Activated T-cell treated with anti-CD3 and anti-CD28 coated beads, Interleukin-2, amount 50 U/mL, for 48 hours (primary cell): ENCODE measurements at regions not wholly inside any gene's neighbourhood (a gene's known extent, or its start where the extent isn't known, plus 50 kb on each side); places are given as distances from the start of the nearest gene placed in this dataset.
"Not testable (repeated sequence)": the region's sequence is repeated elsewhere in the genome, so short reads cannot be mapped to it uniquely, and the experiment has no call there.

Experiments used
- DNase-seq, 2 experiments: peaks; one replicate each; pipeline ENCODE4 v3.0.0-alpha.2; 2020

- no peak for DNase-seq
These were observed 440.0 kb upstream of the WWC1 start for GRCh38 chr5:167851416-167851815.

DNA sequence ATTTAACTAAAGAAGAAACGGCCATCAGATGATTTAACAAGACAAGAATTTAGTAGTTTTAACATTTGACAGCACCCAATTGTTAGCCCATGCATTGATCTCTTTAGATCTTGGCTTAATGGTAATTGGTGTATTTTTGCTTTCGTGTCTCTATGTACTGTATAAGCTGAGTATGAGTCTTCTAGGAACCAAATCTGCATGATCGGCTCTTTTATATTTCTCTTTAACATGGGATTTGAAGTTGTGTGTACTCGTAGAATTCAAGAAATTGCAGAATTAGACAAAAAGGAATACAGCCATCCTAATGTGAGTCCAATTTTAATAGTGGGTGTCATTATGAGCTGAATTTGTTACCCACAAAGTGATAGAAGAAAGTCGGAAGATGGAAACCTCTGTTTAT, 438.9 kb upstream of the WWC1 start:
- DNase-seq, result no peak

DNA sequence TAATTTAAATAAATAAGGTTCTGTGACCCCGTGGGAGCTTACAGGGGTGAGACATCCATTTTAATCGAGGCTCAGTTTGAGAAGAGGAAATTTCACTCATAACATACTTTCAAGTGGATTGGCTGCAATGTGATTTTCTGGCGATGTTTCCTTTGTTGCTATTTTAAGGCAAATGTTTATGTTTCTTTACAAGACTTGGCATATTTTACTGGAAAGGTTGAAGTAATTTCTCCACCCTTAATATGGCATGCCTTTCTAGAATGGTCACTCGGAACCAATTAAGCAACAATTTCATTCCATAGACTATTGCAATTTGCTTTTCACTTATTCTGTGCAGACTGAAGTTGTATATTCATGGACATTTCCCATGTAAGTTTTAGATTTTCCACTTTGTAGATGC, 438.0 kb upstream of the WWC1 start:
- DNase-seq, result no peak

- DNase-seq, result no peak
These were observed 435.6 kb upstream of the WWC1 start for GRCh38 chr5:167855818-167856217.

- no peak for DNase-seq
These were observed 434.1 kb upstream of the WWC1 start for GRCh38 chr5:167857321-167857720.

DNA sequence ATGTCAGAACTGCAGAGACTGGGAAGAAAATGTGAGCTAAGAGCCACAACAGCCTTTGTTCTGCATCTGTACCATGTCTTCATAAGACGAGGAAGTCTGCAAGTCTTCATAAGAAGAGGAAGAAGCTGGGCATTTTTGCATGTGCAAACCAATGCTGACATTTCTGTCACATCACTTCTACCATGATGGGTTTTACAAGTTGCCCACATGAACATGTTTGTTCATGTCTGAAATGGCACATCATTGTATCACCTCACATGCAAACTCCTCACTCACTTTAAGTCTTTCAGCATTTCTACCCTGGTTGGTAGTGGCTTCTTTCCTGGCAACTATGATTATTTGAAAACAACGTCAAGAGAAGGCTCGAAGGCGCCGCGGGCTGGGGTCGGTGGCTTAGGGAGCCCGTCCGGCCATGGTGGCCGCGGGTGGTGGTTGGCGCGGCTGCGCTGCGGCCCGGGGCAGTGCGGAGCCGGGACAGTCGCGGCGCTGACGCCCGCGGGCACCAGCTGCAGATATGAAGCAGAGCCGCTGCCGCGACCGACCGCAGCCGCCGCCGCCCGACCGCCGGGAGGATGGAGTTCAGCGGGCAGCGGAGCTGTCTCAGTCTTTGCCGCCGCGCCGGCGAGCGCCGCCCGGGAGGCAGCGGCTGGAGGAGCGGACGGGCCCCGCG, 433.1 kb upstream of the WWC1 start:
- not testable (repeated sequence) for DNase-seq

GRCh38 chr5:167861129-167861927, 430.1 kb upstream of the WWC1 start:
- DNase-seq, result no peak

- no peak for DNase-seq
These were observed 429.5 kb upstream of the WWC1 start for GRCh38 chr5:167861928-167862426.

DNA sequence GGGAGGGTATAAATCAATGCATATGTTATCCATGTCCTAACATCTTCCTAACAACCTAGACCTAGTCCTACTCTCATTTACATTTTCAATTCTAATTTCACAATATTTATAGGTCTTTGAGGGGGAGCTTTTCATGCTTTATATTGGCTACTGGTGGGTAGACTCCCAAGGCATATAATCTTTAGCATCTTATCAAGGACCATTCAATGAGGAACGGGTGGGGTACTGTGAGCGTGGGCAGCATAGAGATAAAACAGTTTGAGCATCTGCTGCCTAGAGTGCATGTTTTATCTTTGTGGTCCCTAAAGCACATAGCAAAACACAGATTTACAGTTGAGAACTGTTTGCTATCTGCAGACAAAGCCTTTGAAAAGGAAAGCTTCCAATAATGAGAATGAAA, 427.6 kb upstream of the WWC1 start:
- no peak for DNase-seq

DNA sequence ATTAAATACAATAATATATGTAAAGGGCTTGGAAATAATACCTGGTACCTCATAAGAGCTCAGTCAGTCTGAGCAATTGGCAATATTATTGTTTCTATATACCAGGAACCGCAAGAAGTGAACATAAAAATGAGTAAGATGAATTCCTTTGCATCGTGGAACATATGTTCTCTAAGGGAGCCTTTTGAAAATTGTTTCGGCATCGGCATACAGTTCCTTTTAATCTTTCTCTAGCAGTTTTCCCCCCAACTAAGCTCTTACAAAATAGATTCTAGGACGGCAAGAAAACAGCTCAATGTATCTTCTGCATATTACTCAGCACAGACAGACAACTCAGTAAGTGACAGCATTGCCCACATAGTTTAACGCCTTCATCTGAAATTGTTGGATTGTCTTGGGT, 426.6 kb upstream of the WWC1 start:
- DNase-seq, result no peak

DNA sequence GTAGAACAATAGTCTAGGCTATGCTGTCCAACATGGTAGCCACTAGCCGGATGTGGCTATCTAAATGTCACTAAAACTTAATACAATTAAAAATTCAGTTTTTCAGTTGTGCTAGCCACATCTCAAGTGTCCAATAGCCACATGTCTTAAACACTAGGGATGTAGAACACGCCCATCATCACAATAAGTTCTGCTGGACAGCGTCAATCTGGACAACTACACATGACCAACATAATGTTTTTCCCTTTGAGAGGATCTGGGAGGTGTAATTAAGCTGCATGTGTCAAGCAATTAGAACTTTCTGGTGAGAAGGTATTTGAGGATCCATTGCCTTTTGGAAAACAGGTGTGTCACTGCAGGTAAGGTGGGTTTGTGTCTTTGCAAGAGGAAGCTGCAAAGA, 424.6 kb upstream of the WWC1 start:
- no peak for DNase-seq

DNA sequence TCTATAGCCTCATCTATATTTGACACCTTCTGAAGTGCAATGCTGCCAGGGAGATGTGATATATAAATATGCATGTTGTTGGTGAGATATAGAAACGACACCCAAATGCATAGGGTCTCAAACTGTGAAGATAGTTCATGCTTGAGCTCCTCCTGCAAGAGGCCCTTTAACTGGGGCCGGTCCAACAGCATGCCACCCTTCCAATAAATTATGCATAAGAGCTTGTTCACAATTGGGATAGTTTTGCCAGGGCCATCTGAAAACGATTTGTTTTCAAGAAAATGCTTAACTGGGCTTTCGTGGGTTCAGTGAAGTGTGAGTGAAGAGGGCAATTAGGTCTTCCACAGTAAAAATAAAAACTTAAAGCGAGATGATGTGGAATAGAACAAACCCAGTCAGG, 424.2 kb upstream of the WWC1 start:
- no peak for DNase-seq

GRCh38 chr5:167869125-167869524, 422.3 kb upstream of the WWC1 start:
- no peak for DNase-seq

- DNase-seq, result no peak
These were observed 421.4 kb upstream of the WWC1 start for GRCh38 chr5:167870055-167870454.

DNA sequence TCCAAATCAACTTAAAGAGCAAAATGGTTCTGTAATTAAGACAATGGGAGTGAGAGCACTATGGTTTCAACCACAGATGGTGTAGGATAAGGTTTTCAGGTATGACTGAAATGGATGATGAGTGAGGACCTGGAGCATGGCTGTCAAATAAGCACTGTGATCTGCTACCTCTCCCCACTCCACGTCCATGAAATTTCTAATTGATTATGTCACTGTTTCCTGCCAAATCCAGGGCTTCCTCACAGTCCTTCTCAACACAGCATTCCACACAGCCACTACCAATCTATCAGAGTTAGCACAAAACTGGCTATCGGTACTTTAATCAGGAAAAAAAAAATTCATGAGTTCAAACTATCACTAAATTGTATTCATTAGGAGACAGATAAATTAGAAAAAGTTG, 420.4 kb upstream of the WWC1 start:
- DNase-seq, result no peak

- DNase-seq, result no peak
These were observed 418.7 kb upstream of the WWC1 start for GRCh38 chr5:167872791-167873190.

- no peak for DNase-seq
These were observed 414.2 kb upstream of the WWC1 start for GRCh38 chr5:167877114-167877722.

GRCh38 chr5:167877924-167878323, 413.5 kb upstream of the WWC1 start:
- DNase-seq, result no peak

- DNase-seq, result no peak
These were observed 411.0 kb upstream of the WWC1 start for GRCh38 chr5:167880420-167880819.

DNA sequence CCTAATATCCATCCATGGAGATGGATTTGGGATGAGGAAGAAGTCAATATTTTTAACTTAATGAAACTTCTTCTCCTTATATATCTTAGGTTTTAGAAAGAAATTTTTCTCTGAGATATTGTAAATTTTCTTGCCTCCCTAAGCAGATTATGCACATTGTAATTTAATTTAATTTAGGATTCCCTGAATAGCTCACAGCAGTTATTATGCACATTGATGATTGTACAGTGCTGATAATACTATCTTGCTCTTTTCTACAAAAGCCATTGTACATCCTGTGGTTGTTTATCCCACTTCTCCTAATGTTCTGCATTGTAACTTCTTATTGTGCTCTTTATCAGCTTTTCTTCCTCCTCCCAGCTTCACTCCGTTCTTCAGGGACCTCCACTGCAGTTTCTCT, 410.4 kb upstream of the WWC1 start:
- no peak for DNase-seq

DNA sequence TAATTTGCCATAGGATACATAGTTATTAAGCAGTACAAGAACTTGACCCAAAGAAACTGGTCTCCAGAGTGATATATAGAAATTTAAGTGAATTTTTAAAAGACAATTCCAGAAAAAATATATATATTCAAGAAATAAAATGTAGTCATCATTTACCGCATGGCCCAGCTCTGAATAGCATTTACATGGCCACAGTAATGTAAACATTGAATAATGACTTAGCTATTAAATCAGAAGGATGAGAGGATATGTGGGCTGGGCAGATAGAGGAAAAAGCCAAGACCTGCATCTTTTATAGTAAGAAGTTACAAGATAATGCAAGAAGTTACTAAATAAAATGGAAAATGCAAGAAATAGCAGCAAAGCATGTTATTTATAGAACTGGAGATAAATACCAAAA, 405.2 kb upstream of the WWC1 start:
- no peak for DNase-seq

DNA sequence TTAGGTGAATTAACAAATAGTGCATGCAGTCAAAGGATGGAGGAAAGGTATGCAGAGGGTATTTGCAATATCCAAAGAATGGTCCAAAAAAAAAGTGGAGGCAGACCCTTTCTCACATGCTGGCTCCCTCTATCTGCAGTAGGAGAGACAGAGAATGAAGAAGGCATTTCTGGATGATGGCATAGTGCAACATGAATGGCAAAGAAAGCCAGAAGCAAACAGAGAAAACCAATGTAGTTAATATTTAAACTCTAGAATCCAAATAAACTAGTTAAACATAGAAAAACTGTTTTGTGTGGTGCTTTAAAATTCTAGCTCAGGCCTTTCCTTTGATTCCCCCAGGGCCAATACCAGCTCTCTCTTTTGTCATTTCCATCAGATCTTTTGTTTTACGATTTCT, 403.1 kb upstream of the WWC1 start:
- no peak for DNase-seq

GRCh38 chr5:167889276-167889675, 402.2 kb upstream of the WWC1 start:
- DNase-seq, result no peak
